Lower lobe of right lung (tissue), 2 donors: ENCODE measurements at regions not wholly inside any gene's neighbourhood (a gene's known extent, or its start where the extent isn't known, plus 50 kb on each side); places are given as distances from the start of the nearest gene placed in this dataset.

Experiments used
- ATAC-seq, 2 donors: fragments of 200-7000 bp; cut with Tn5 transposase; one replicate each; pipeline ENCODE4 v1.9.1; 2020 to 2022; ENCODE audit warnings: mild to moderate bottlenecking in 2 of 2, moderate library complexity in 2 of 2
- DNase-seq: peaks from one replicate; pipeline ENCODE4 v3.0.0-alpha.2; 2020
- H3K27ac ChIP-seq: fragments of 200-600 bp; one replicate; pipeline ENCODE4 v1.8.0; 2022
- H3K27me3 ChIP-seq: fragments of 200-600 bp; one replicate; pipeline ENCODE4 v1.8.0; 2022; ENCODE audit warnings: low read depth
- H3K36me3 ChIP-seq: fragments of 200-600 bp; one replicate; pipeline ENCODE4 v1.8.0; 2022; ENCODE audit warnings: mild to moderate bottlenecking
- H3K4me1 ChIP-seq: fragments of 200-600 bp; one replicate; pipeline ENCODE4 v1.8.0; 2022
- H3K4me3 ChIP-seq: fragments of 200-600 bp; one replicate; pipeline ENCODE4 v1.8.0; 2022; ENCODE audit warnings: mild to moderate bottlenecking
- H3K9me3 ChIP-seq: fragments of 200-600 bp; one replicate; pipeline ENCODE4 v1.8.0; 2022
- intact Hi-C: fragments of 100-400 bp; cut with DNase I; formaldehyde crosslinking; loops from one replicate; pipeline ENCODE4 v1.11.0; 2022
- TF ChIP-seq, protein P1 (sequence below): fragments of 200-600 bp; IDR thresholded peaks from one replicate; pipeline ENCODE4 v1.8.0; 2022; ENCODE audit warnings: antibody characterized with exemption, mild to moderate bottlenecking
- donor health status: DM: no; HTN: yes; CAD: no; lungs with severe emphysema.

DNA sequence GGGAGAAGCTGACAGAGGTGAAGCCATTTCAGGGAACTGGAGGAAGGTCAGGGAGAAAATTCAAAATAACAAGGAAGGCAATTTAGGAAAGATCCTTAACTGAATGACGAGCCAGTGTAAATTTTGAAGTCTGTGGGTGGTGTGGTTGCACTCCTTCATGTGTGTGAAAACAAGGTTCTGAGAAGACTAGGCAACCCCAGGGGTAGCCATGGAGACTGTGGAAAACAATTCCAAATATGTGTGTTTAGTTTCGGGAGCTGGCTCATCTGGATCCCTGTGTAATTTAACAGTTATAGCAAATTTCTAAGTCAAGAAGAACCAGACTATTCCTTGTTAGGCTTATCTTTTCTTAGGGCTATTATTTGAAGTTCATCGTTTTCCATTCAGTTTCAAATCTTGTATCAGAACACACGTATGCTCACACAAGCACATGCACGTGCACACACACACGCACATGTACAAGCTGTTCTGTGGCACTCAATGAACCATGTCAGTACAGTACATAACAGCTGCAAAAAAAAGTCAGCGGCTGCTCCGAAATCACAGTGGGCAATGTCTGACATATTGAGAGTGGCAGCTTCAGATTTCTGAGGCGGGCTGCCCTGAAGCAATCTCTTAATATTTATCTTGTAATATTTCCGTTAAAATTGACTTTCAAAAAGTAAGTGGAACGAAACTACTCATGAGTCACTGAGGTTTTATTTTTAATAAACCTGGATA, 411.2 kb downstream of the AEBP2 start:
- Histone ChIP-seq H3K36me3 (no peaks in the 10 kb centered on the region), H3K27me3 (no peaks in the 10 kb centered on the region), H3K27ac (peak overlapping the region; percentile 44), H3K4me1 (peaks cover 11% of the 10 kb centered on the region), H3K4me3 (no peak overlapping the region), H3K9me3 (no peaks in the 10 kb centered on the region)
- TF ChIP-seq, protein P1, sequence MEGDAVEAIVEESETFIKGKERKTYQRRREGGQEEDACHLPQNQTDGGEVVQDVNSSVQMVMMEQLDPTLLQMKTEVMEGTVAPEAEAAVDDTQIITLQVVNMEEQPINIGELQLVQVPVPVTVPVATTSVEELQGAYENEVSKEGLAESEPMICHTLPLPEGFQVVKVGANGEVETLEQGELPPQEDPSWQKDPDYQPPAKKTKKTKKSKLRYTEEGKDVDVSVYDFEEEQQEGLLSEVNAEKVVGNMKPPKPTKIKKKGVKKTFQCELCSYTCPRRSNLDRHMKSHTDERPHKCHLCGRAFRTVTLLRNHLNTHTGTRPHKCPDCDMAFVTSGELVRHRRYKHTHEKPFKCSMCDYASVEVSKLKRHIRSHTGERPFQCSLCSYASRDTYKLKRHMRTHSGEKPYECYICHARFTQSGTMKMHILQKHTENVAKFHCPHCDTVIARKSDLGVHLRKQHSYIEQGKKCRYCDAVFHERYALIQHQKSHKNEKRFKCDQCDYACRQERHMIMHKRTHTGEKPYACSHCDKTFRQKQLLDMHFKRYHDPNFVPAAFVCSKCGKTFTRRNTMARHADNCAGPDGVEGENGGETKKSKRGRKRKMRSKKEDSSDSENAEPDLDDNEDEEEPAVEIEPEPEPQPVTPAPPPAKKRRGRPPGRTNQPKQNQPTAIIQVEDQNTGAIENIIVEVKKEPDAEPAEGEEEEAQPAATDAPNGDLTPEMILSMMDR, result no peak
- DNase-seq, result no peak
- intact Hi-C loops, result no loop called here
- ATAC-seq, result peak; percentile 66 to 67

GRCh38 chr12:19852100-19852855, 413.0 kb downstream of the AEBP2 start:
- ATAC-seq (peak; percentile 77 to 90), DNase-seq (no peak)
- peaks cover 15% of the 10 kb centered on the region for H3K4me1 ChIP-seq
- H3K27me3 ChIP-seq, result no peaks in the 10 kb centered on the region
- H3K4me3 ChIP-seq, result no peak overlapping the region
- TF ChIP-seq, protein P1, result no peak
- intact Hi-C loops, result no loop called here
- peak overlapping the region; percentile 14 for H3K27ac ChIP-seq
- H3K36me3 ChIP-seq, result no peaks in the 10 kb centered on the region
- no peaks in the 10 kb centered on the region for H3K9me3 ChIP-seq

- H3K27ac ChIP-seq, result peak overlapping the region; percentile 69
- peaks cover 5% of the 10 kb centered on the region for H3K4me1 ChIP-seq
- no peak for ATAC-seq
- no peaks in the 10 kb centered on the region for H3K36me3 ChIP-seq
- no peak for DNase-seq
- TF ChIP-seq, protein P1, result no peak
- no peak overlapping the region for H3K4me3 ChIP-seq
- intact Hi-C loops, result no loop called here
- no peaks in the 10 kb centered on the region for H3K27me3 ChIP-seq
- no peaks in the 10 kb centered on the region for H3K9me3 ChIP-seq
Measured at GRCh38 chr12:19855851-19856250, 416.6 kb downstream of the AEBP2 start.

DNA sequence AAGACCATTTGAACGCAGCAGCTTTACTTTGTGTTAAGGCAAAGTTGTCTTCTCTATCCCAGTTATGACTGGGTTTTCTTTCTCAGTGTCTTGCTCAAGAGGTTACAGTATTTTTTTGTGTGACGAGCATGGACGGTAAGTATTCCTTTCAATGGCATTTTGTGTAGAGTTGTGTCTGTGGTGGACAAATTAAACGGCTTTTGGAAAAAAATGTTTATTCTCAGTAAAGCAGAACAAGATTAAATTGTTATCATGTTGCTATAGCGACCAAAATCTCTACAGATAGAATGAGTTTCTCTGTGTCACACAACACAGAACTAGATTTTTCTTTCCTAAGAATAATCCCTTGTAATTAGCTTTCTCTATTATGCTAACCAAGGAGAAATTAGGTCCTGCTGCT, 417.1 kb downstream of the AEBP2 start:
- Histone ChIP-seq H3K4me3 (no peak overlapping the region), H3K4me1 (peaks cover 5% of the 10 kb centered on the region), H3K27ac (peak overlapping the region; percentile 69), H3K36me3 (no peaks in the 10 kb centered on the region), H3K9me3 (no peaks in the 10 kb centered on the region), H3K27me3 (no peaks in the 10 kb centered on the region)
- intact Hi-C loops, result no loop called here
- ATAC-seq, result no peak
- TF ChIP-seq, protein P1, result no peak
- no peak for DNase-seq

DNA sequence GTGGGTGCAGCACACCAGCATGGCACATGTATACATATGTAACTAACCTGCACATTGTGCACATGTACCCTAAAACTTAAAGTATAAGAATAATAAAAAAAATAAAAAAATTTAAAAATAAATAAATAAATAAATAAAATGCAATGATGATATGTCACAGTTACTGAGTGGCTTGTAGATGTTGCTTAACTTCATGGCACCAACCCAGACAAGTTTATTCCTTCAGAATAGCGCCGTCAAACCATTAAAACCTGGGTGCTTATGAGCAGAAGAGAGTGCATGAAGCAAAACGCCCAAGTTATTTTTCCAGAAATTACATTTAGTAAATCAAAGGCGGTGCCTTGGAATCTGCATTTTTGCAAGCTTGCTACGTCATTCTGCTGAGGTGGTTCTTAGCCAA, 417.9 kb downstream of the AEBP2 start:
- ATAC-seq, result no peak
- no peak for DNase-seq
- Histone ChIP-seq H3K9me3 (no peaks in the 10 kb centered on the region), H3K4me3 (no peak overlapping the region), H3K27me3 (no peaks in the 10 kb centered on the region), H3K27ac (no peak overlapping the region), H3K36me3 (no peaks in the 10 kb centered on the region), H3K4me1 (peaks cover 5% of the 10 kb centered on the region)
- intact Hi-C loops, result no loop called here
- TF ChIP-seq, protein P1, result no peak
